HG02938 (cell line): ENCODE measurements at regions not wholly inside any gene's neighbourhood (a gene's known extent, or its start where the extent isn't known, plus 50 kb on each side); places are given as distances from the start of the nearest gene placed in this dataset.
"Not testable (repeated sequence)": the region's sequence is repeated elsewhere in the genome, so short reads cannot be mapped to it uniquely, and the experiment has no call there.

Experiments
- ATAC-seq: cut with Tn5 transposase; IDR thresholded peaks from one replicate; pipeline ENCODE4 v1.9.1; 2021; ENCODE audit warnings: mild to moderate bottlenecking, moderate library complexity; ENCODE audit not compliant: unreplicated experiment

- no peak for ATAC-seq
Observed at GRCh38 chr9:29245351-29245750, 1672.1 kb upstream of the C9orf72 start.

GRCh38 chr9:29270400-29270799 is 1697.1 kb upstream of the C9orf72 start:
- ATAC-seq: not testable (repeated sequence)

- no peak for ATAC-seq
Observed at GRCh38 chr9:29282121-29282520, 1708.8 kb upstream of the C9orf72 start.

GRCh38 chr9:29285818-29286217 is 1712.5 kb upstream of the C9orf72 start:
- ATAC-seq: no peak

- ATAC-seq: no peak
Observed at GRCh38 chr9:29289365-29289764, 1716.1 kb upstream of the C9orf72 start.

GRCh38 chr9:29290516-29290915 is 1717.2 kb upstream of the C9orf72 start:
- no peak for ATAC-seq

GRCh38 chr9:29297592-29297991 is 1724.3 kb upstream of the C9orf72 start:
- no peak for ATAC-seq

GRCh38 chr9:29311221-29311620 is 1737.9 kb upstream of the C9orf72 start:
- ATAC-seq: no peak

- no peak for ATAC-seq
Observed at GRCh38 chr9:29312327-29312726, 1739.0 kb upstream of the C9orf72 start.

- no peak for ATAC-seq
Observed at GRCh38 chr9:29319736-29320513, 1746.6 kb upstream of the C9orf72 start.

GRCh38 chr9:29322240-29322639 is 1749.0 kb upstream of the C9orf72 start:
- peak; percentile 67 for ATAC-seq

- ATAC-seq: no peak
Observed at GRCh38 chr9:29325894-29326293, 1752.6 kb upstream of the C9orf72 start.

- ATAC-seq: no peak
Observed at GRCh38 chr9:29332789-29333188, 1759.5 kb upstream of the C9orf72 start.

GRCh38 chr9:29336281-29336680 is 1763.0 kb upstream of the C9orf72 start:
- ATAC-seq: no peak

- no peak for ATAC-seq
Observed at GRCh38 chr9:29339387-29339786, 1766.1 kb upstream of the C9orf72 start.

GRCh38 chr9:29348999-29349398 is 1775.7 kb upstream of the C9orf72 start:
- no peak for ATAC-seq

- no peak for ATAC-seq
Observed at GRCh38 chr9:29389421-29389820, 1816.1 kb upstream of the C9orf72 start.

GRCh38 chr9:29390859-29391258 is 1817.6 kb upstream of the C9orf72 start:
- no peak for ATAC-seq

- no peak for ATAC-seq
Observed at GRCh38 chr9:29393064-29393463, 1819.8 kb upstream of the C9orf72 start.

GRCh38 chr9:29394855-29395254 is 1821.6 kb upstream of the C9orf72 start:
- ATAC-seq: no peak

GRCh38 chr9:29397148-29397547 is 1823.9 kb upstream of the C9orf72 start:
- no peak for ATAC-seq

- ATAC-seq: no peak
Observed at GRCh38 chr9:29416204-29416603, 1842.9 kb upstream of the C9orf72 start.

- ATAC-seq: no peak
Observed at GRCh38 chr9:29422438-29422837, 1849.2 kb upstream of the C9orf72 start.
